Endothelial cell of umbilical vein (primary cell): ENCODE measurements at regions not wholly inside any gene's neighbourhood (a gene's known extent, or its start where the extent isn't known, plus 50 kb on each side); places are given as distances from the start of the nearest gene placed in this dataset.

Experiments used
- BruUV-seq: library from RNA; stranded (reverse); fragments of 400-500 nt; replicated peaks from 2 replicates; lab custom pipeline; 2021; lab: Mats Ljungman, UMichigan
- CTCF ChIA-PET: fragments of 300-600, 350-600 bp; sonication (Branson Sonifier 250); formaldehyde crosslinking; loops from one replicate; lab custom pipeline; 2021; ENCODE audit warnings: antibody characterized with exemption, inconsistent platforms; lab: Charles Lee
- POLR2A ChIA-PET: fragments of 300-600, 350-600 bp; sonication (Branson Sonifier 250); formaldehyde crosslinking; loops from one replicate; lab custom pipeline; 2021; ENCODE audit warnings: antibody characterized with exemption, inconsistent platforms; lab: Charles Lee
- DNase-seq: peaks from one replicate; pipeline ENCODE4 v3.0.0-alpha.2; 2011; ENCODE audit warnings: low read depth, low spot score
- FAIRE-seq: peaks from 2 replicates; lab custom pipeline; 2011; peaks lifted over from hg19 to GRCh38; lab: Jason Lieb, UNC
- H2AFZ ChIP-seq: 2 replicates; pipeline ENCODE4 v1.6.0; 2012; ENCODE audit warnings: low read depth, low read length, control low read depth, inconsistent platforms
- H3K27ac ChIP-seq: 2 replicates; pipeline ENCODE4 v1.5.1; 2011; ENCODE audit warnings: low read depth, mild to moderate bottlenecking, control low read depth, low read length, moderate library complexity; ENCODE audit not compliant: insufficient read depth
- H3K27me3 ChIP-seq, 2 experiments: 2 replicates each; pipeline versions ENCODE4 v1.6.0 to v1.6.1; 2011; ENCODE audit warnings: low read length in 2 of 2, mixed read lengths in 1 of 2; ENCODE audit not compliant: control insufficient read depth in 2 of 2, insufficient read depth in 2 of 2
- H3K36me3 ChIP-seq, 2 experiments: 2 replicates in 1 of 2; 3 replicates in 1 of 2; pipeline ENCODE4 v1.5.1; 2011; ENCODE audit warnings: low read length in 2 of 2, mild to moderate bottlenecking in 1 of 2, moderate library complexity in 1 of 2; ENCODE audit not compliant: control insufficient read depth in 2 of 2, insufficient read depth in 2 of 2; ENCODE audit errors: extremely low read depth in 1 of 2
- H3K4me1 ChIP-seq: 3 replicates; pipeline ENCODE4 v1.5.1; 2011; ENCODE audit warnings: mild to moderate bottlenecking, low read length; ENCODE audit not compliant: control insufficient read depth, insufficient read depth; ENCODE audit errors: extremely low read depth
- H3K4me2 ChIP-seq: 2 replicates; pipeline ENCODE4 v1.6.1; 2011; ENCODE audit warnings: low read length, control low read depth, mixed read lengths; ENCODE audit not compliant: insufficient read depth
- H3K4me3 ChIP-seq, 3 experiments: fragments of 200-600 bp in 1 of 3; sonication (generic), shearing (Covaris generic) in 1 of 3; replicated peaks in 1 of 3; 2 replicates each; pipeline ENCODE4 v1.5.1; 2011 to 2016; ENCODE audit warnings: control low read depth in 3 of 3, low read length in 3 of 3, mild to moderate bottlenecking in 2 of 3, inconsistent platforms in 1 of 3, low read depth in 1 of 3, moderate library complexity in 1 of 3; ENCODE audit not compliant: insufficient read depth in 1 of 3
- H3K79me2 ChIP-seq: 2 replicates; pipeline ENCODE4 v1.6.0; 2012; ENCODE audit warnings: low read length, inconsistent platforms; ENCODE audit not compliant: control insufficient read depth, insufficient read depth
- H3K9ac ChIP-seq: replicated peaks from 2 replicates; pipeline ENCODE3; 2011; ENCODE audit warnings: low read length, control low read depth; ENCODE audit not compliant: insufficient read depth; ENCODE audit errors: extremely low read depth
- H3K9me1 ChIP-seq: replicated peaks from 3 replicates; pipeline ENCODE4 v1.6.0; 2011; ENCODE audit warnings: mild to moderate bottlenecking, low read length; ENCODE audit not compliant: control insufficient read depth, insufficient read depth; ENCODE audit errors: extremely low read depth
- H3K9me3 ChIP-seq: replicated peaks from 2 replicates; pipeline ENCODE4 v1.5.1; 2012; ENCODE audit warnings: low read length, inconsistent platforms; ENCODE audit not compliant: control insufficient read depth, insufficient read depth
- H4K20me1 ChIP-seq: replicated peaks from 2 replicates; pipeline ENCODE3; 2011; ENCODE audit warnings: mild to moderate bottlenecking, low read length; ENCODE audit not compliant: control insufficient read depth, insufficient read depth; ENCODE audit errors: extremely low read depth
- EZH2 ChIP-seq: IDR thresholded peaks from 2 replicates; pipeline ENCODE4 v1.6.1; 2012; ENCODE audit warnings: borderline replicate concordance, low read depth, mild to moderate bottlenecking, moderate library complexity, low read length, inconsistent platforms; ENCODE audit not compliant: severe bottlenecking
- FOS ChIP-seq: IDR thresholded peaks from 2 replicates; pipeline ENCODE4 v1.6.1; 2011; ENCODE audit warnings: mild to moderate bottlenecking, low read length, moderate library complexity, borderline replicate concordance; ENCODE audit not compliant: insufficient read depth
- GATA2 ChIP-seq: IDR thresholded peaks from 2 replicates; pipeline ENCODE4 v1.7.0; 2011; ENCODE audit warnings: low read depth, mild to moderate bottlenecking, moderate library complexity, mixed read lengths, low read length; ENCODE audit not compliant: insufficient read length, insufficient read depth
- JUN ChIP-seq: IDR thresholded peaks from 2 replicates; pipeline ENCODE4 v1.6.1; 2011; ENCODE audit warnings: borderline replicate concordance, low read depth; ENCODE audit not compliant: insufficient read length, insufficient read depth
- MYC ChIP-seq: IDR thresholded peaks from one replicate; pipeline ENCODE4 v1.6.1; 2011; ENCODE audit warnings: mild to moderate bottlenecking, low read depth, low read length
- dilution Hi-C: fragments of 300-500 bp; cut with MboI; formaldehyde crosslinking; loops from one replicate; pipeline ENCODE4 v1.15.0; 2019; ENCODE audit warnings: low sequenced_read_pairs; ENCODE audit not compliant: extremely low pct_ligation_motif_present
- intact Hi-C: fragments of 100-400 bp; cut with micrococcal nuclease; formaldehyde crosslinking; loops from one replicate; pipeline ENCODE4 v1.10.0; 2022
- TF ChIP-seq, protein P1 (sequence below), 2 donors: IDR thresholded peaks; 1 replicate in 1 of 2; 2 replicates in 1 of 2; pipeline ENCODE4 v1.5.1; 2011; ENCODE audit warnings: low read length in 2 of 2, mild to moderate bottlenecking in 2 of 2, moderate library complexity in 2 of 2, control low read depth in 1 of 2, inconsistent platforms in 1 of 2, low read depth in 1 of 2; ENCODE audit not compliant: insufficient read depth in 1 of 2; ENCODE audit errors: extremely low read depth in 1 of 2
- TF ChIP-seq, protein P2 (sequence below): IDR thresholded peaks from 2 replicates; pipeline ENCODE4 v1.6.1; 2011; ENCODE audit not compliant: insufficient read depth, insufficient read length

DNA sequence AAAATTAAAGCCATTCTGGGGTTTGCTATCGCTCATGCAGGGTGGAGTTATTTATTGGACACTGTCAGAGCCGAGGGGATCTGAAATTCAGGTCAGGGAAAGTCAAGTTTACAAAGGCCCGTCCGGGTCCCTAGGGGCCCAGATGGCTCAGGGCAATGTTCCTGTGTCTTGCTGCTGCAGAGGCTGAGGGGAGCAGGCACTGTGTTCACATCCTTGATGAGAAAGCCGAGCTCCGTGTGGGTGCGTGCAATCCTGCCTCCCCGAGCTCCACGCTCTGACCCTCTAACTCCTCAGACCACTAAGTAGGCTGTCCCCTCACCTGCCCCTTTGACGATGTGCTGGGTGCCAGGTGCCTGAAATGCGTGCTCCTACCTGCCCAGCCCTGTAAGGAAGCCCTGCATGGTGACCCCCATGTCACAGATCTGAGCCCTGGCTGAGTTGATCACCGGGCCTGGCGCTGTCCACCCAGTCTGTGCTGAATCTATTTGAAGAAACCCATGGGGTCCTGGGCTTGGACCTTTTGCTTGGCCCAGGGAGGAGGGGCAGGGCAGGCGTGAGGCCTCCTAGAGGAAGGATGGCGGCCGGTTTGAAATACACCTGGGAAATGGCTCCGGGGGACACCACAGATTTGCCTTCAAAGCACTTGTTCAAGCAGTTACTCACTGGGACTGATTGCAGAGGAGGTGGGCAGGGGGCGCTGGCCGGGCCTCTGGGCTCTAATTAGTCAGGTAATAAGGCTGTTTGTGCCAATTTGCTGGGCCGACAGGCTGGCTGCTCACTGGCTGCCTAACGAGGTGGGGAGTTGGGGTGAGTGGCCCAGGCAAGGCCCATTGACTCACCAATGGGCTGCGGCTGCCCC lies 204.3 kb downstream of the KIF26A start:
- no peaks in the 10 kb centered on the region for H3K36me3 ChIP-seq
- H3K9me1 ChIP-seq = no peaks in the 10 kb centered on the region
- peaks cover 0 to 8% of the 10 kb centered on the region in 2 experiments for H3K27me3 ChIP-seq
- no peaks in the 10 kb centered on the region for H3K9me3 ChIP-seq
- TF ChIP-seq JUN (no peak), FOS (no peak), EZH2 (no peak), GATA2 (no peak), MYC (no peak)
- TF ChIP-seq, protein P1, sequence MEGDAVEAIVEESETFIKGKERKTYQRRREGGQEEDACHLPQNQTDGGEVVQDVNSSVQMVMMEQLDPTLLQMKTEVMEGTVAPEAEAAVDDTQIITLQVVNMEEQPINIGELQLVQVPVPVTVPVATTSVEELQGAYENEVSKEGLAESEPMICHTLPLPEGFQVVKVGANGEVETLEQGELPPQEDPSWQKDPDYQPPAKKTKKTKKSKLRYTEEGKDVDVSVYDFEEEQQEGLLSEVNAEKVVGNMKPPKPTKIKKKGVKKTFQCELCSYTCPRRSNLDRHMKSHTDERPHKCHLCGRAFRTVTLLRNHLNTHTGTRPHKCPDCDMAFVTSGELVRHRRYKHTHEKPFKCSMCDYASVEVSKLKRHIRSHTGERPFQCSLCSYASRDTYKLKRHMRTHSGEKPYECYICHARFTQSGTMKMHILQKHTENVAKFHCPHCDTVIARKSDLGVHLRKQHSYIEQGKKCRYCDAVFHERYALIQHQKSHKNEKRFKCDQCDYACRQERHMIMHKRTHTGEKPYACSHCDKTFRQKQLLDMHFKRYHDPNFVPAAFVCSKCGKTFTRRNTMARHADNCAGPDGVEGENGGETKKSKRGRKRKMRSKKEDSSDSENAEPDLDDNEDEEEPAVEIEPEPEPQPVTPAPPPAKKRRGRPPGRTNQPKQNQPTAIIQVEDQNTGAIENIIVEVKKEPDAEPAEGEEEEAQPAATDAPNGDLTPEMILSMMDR (IDR thresholded peaks at IDR 0.05; ENCODE audit: extremely low read depth in 1 of 2, insufficient read depth in 1 of 2, low read depth in 1 of 2, low read length in 2 of 2) = no peak
- TF ChIP-seq, protein P2, sequence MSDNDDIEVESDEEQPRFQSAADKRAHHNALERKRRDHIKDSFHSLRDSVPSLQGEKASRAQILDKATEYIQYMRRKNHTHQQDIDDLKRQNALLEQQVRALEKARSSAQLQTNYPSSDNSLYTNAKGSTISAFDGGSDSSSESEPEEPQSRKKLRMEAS = no peak
- H3K4me1 ChIP-seq = no peaks in the 10 kb centered on the region
- H3K27ac ChIP-seq = no peak overlapping the region
- no peak for FAIRE-seq
- BruUV-seq = no TSS peak
- no peak overlapping the region for H2AFZ ChIP-seq
- no peaks in the 10 kb centered on the region for H3K79me2 ChIP-seq
- POLR2A ChIA-PET = no interaction called here
- no peak overlapping the region for H3K9ac ChIP-seq
- DNase-seq = no peak
- no peaks in the 10 kb centered on the region for H4K20me1 ChIP-seq
- dilution Hi-C loops (no loop called here), intact Hi-C loops (loop anchor here (1.0 kb wide), 1 partner anchor 205 kb away; no protein-coding TSS in a partner anchor)
- H3K4me2 ChIP-seq = no peak overlapping the region
- CTCF ChIA-PET = interaction anchor here (0.6 to 1.0 kb wide), 6 partner anchors 8 to 222 kb away, joined by 3 to 9 read pairs (median 4); no protein-coding TSS in a partner anchor
- no peak overlapping the region for H3K4me3 ChIP-seq
